GM19351 (cell line): ENCODE measurements at regions not wholly inside any gene's neighbourhood (a gene's known extent, or its start where the extent isn't known, plus 50 kb on each side); places are given as distances from the start of the nearest gene placed in this dataset.
"Not testable (repeated sequence)": the region's sequence is repeated elsewhere in the genome, so short reads cannot be mapped to it uniquely, and the experiment has no call there.

ENCODE experiments used
- ATAC-seq: cut with Tn5 transposase; IDR thresholded peaks from one replicate; pipeline ENCODE4 v1.9.1; 2021; ENCODE audit warnings: mild to moderate bottlenecking, moderate library complexity; ENCODE audit not compliant: unreplicated experiment

GRCh38 chr21:27771938-27772483 is 805.1 kb upstream of the ADAMTS5 start:
- ATAC-seq: no peak

GRCh38 chr21:27769763-27770162 is 802.9 kb upstream of the ADAMTS5 start:
- no peak for ATAC-seq

- not testable (repeated sequence) for ATAC-seq
These were observed 801.3 kb upstream of the ADAMTS5 start for GRCh38 chr21:27768046-27768637.

GRCh38 chr21:27764056-27764455 is 797.2 kb upstream of the ADAMTS5 start:
- ATAC-seq: no peak

- no peak for ATAC-seq
These were observed 794.7 kb upstream of the ADAMTS5 start for GRCh38 chr21:27761623-27762022.

- ATAC-seq: no peak
These were observed 792.9 kb upstream of the ADAMTS5 start for GRCh38 chr21:27759820-27760219.

- ATAC-seq: no peak
These were observed 792.3 kb upstream of the ADAMTS5 start for GRCh38 chr21:27759091-27759659.

- ATAC-seq: no peak
These were observed 789.3 kb upstream of the ADAMTS5 start for GRCh38 chr21:27756191-27756590.

GRCh38 chr21:27743971-27744564 is 777.2 kb upstream of the ADAMTS5 start:
- no peak for ATAC-seq

GRCh38 chr21:27741736-27742135 is 774.8 kb upstream of the ADAMTS5 start:
- ATAC-seq: no peak

GRCh38 chr21:27740084-27740483 is 773.2 kb upstream of the ADAMTS5 start:
- no peak for ATAC-seq

- ATAC-seq: no peak
These were observed 772.3 kb upstream of the ADAMTS5 start for GRCh38 chr21:27739187-27739586.

- ATAC-seq: no peak
These were observed 768.8 kb upstream of the ADAMTS5 start for GRCh38 chr21:27735699-27736098.

- no peak for ATAC-seq
These were observed 767.3 kb upstream of the ADAMTS5 start for GRCh38 chr21:27734146-27734545.

- no peak for ATAC-seq
These were observed 759.0 kb upstream of the ADAMTS5 start for GRCh38 chr21:27725916-27726315.

GRCh38 chr21:27722095-27722494 is 755.2 kb upstream of the ADAMTS5 start:
- no peak for ATAC-seq

GRCh38 chr21:27721675-27722074 is 754.8 kb upstream of the ADAMTS5 start:
- no peak for ATAC-seq

- no peak for ATAC-seq
These were observed 752.3 kb upstream of the ADAMTS5 start for GRCh38 chr21:27719226-27719625.

- no peak for ATAC-seq
These were observed 748.2 kb upstream of the ADAMTS5 start for GRCh38 chr21:27715131-27715530.

- no peak for ATAC-seq
These were observed 746.5 kb upstream of the ADAMTS5 start for GRCh38 chr21:27713154-27714109.

GRCh38 chr21:27704567-27705166 is 737.8 kb upstream of the ADAMTS5 start:
- no peak for ATAC-seq
